Omental fat pad (tissue), 3 donors: ENCODE measurements at regions not wholly inside any gene's neighbourhood (a gene's known extent, or its start where the extent isn't known, plus 50 kb on each side); places are given as distances from the start of the nearest gene placed in this dataset.

Source experiments
- ATAC-seq: fragments of 150-250 bp; one replicate; pipeline ENCODE4 v1.9.1; 2016; ENCODE audit warnings: mild to moderate bottlenecking, moderate library complexity; ENCODE audit not compliant: low FRiP score
- DNase-seq: peaks from one replicate; pipeline ENCODE4 v3.0.0-alpha.2; 2019; ENCODE audit warnings: low spot score
- CTCF ChIP-seq, 3 donors: fragments of 450-650 bp; IDR thresholded peaks; one replicate each; pipeline ENCODE4 v1.5.1; 2016 to 2017; ENCODE audit warnings: antibody characterized with exemption in 3 of 3, mild to moderate bottlenecking in 3 of 3, moderate library complexity in 2 of 3

DNA sequence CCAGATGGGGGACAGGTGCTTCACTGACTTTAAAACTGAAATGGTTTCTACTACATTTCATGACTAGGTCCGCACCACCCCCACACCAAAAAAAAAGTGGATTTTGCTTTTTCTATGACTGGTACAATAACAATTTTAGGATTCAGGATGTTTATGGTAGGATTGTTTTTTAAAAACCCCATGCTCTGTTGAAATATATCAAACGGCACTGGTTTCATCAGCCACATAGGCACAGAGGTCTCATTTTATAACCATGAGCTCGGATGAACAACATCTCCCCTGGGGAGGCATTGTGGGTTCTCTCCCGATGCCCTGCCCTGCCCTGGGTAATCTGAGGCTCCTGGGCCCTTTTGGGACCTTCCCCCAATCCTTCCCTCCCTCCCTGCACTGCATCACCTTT is 202.7 kb upstream of the KBTBD8 start:
- TF ChIP-seq CTCF (IDR thresholded peaks at IDR 0.05) = no peak
- ATAC-seq (no peak), DNase-seq (no peak)

GRCh38 chr3:66796343-66796742 is 201.8 kb upstream of the KBTBD8 start:
- ATAC-seq (no peak), DNase-seq (no peak)
- no peak for TF ChIP-seq CTCF (IDR thresholded peaks at IDR 0.05)

- no peak for TF ChIP-seq CTCF (IDR thresholded peaks at IDR 0.05)
- DNase-seq (no peak), ATAC-seq (peak; percentile 55)
These were observed 200.1 kb upstream of the KBTBD8 start for GRCh38 chr3:66797889-66798560.

- no peak for ATAC-seq
- no peak for TF ChIP-seq CTCF (IDR thresholded peaks at IDR 0.05)
- no peak for DNase-seq
These were observed 197.1 kb upstream of the KBTBD8 start for GRCh38 chr3:66800941-66801545.

GRCh38 chr3:66803206-66803605 is 194.9 kb upstream of the KBTBD8 start:
- no peak for TF ChIP-seq CTCF (IDR thresholded peaks at IDR 0.05)
- ATAC-seq (no peak), DNase-seq (no peak)

GRCh38 chr3:66803721-66804695 is 194.1 kb upstream of the KBTBD8 start:
- no peak for TF ChIP-seq CTCF (IDR thresholded peaks at IDR 0.05)
- ATAC-seq (no peak), DNase-seq (no peak)
